ENCODE measurements at regions not wholly inside any gene's neighbourhood (a gene's known extent, or its start where the extent isn't known, plus 50 kb on each side); places are given as distances from the start of the nearest gene placed in this dataset.

DNA sequence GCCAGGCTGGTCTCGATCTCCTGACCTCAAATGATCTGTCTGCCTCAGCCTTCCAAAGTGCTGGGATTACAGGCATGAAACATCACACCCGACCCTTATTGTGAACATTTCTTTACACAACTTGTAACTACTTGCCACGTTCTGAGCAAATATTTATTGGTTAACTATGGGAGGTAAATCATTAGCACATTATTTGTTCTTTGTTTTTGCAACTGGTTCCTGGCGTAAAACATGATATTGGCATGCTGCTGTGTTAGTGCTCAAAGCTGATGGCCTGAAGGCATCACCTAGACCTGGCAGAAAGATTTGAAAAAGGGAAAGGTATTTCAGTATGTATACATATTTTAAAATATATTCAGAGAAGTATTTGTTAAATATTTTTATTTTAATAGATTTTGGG, 438.3 kb upstream of the PRKX start:
- TF ChIP-seq, protein P1, sequence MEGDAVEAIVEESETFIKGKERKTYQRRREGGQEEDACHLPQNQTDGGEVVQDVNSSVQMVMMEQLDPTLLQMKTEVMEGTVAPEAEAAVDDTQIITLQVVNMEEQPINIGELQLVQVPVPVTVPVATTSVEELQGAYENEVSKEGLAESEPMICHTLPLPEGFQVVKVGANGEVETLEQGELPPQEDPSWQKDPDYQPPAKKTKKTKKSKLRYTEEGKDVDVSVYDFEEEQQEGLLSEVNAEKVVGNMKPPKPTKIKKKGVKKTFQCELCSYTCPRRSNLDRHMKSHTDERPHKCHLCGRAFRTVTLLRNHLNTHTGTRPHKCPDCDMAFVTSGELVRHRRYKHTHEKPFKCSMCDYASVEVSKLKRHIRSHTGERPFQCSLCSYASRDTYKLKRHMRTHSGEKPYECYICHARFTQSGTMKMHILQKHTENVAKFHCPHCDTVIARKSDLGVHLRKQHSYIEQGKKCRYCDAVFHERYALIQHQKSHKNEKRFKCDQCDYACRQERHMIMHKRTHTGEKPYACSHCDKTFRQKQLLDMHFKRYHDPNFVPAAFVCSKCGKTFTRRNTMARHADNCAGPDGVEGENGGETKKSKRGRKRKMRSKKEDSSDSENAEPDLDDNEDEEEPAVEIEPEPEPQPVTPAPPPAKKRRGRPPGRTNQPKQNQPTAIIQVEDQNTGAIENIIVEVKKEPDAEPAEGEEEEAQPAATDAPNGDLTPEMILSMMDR (IDR thresholded peaks at IDR 0.05; ENCODE audit: insufficient read depth, low read depth, low read length), result no peak
- TF ChIP-seq EZH2 (IDR thresholded peaks at IDR 0.05; ENCODE audit: insufficient read depth, low read length), result no peak

Data from astrocyte (in vitro differentiated cells and primary cell).